Aorta (tissue), 5 donors: ENCODE measurements at regions not wholly inside any gene's neighbourhood (a gene's known extent, or its start where the extent isn't known, plus 50 kb on each side); places are given as distances from the start of the nearest gene placed in this dataset.

Experiments used
- ATAC-seq: fragments of 200-7000 bp; cut with Tn5 transposase; one replicate; pipeline ENCODE4 v1.9.1; 2022; ENCODE audit warnings: moderate library complexity; ENCODE audit not compliant: low FRiP score
- DNase-seq, 2 donors: peaks; one replicate each; pipeline ENCODE4 v3.0.0-alpha.2; 2020
- H3K27ac ChIP-seq, 2 donors: one replicate each; pipeline ENCODE4 v1.5.1; 2013; ENCODE audit warnings: low read length in 2 of 2, mild to moderate bottlenecking in 2 of 2, moderate library complexity in 2 of 2, control low read depth in 1 of 2, inconsistent platforms in 1 of 2, low read depth in 1 of 2
- H3K27me3 ChIP-seq, 2 donors: one replicate each; pipeline ENCODE4 v1.6.1; 2013; ENCODE audit warnings: control low read depth in 1 of 2, low read length in 1 of 2, mild to moderate bottlenecking in 1 of 2, moderate library complexity in 1 of 2; ENCODE audit not compliant: insufficient read depth in 2 of 2, control insufficient read depth in 1 of 2
- H3K36me3 ChIP-seq, 2 donors: one replicate each; pipeline ENCODE4 v1.6.1; 2013; ENCODE audit warnings: control low read depth in 1 of 2, low read length in 1 of 2, mild to moderate bottlenecking in 1 of 2; ENCODE audit not compliant: insufficient read depth in 2 of 2, control insufficient read depth in 1 of 2
- H3K4me1 ChIP-seq, 2 donors: one replicate each; pipeline ENCODE4 v1.6.1; 2013; ENCODE audit warnings: low read length in 2 of 2, control low read depth in 1 of 2, mild to moderate bottlenecking in 1 of 2, moderate library complexity in 1 of 2; ENCODE audit not compliant: insufficient read depth in 2 of 2, control insufficient read depth in 1 of 2
- H3K4me3 ChIP-seq, 2 donors: one replicate each; pipeline ENCODE4 v1.5.1; 2013; ENCODE audit warnings: low read length in 2 of 2, control low read depth in 1 of 2, mild to moderate bottlenecking in 1 of 2
- H3K9me3 ChIP-seq: one replicate; pipeline ENCODE4 v1.6.1; 2013; ENCODE audit warnings: mild to moderate bottlenecking, low read length; ENCODE audit not compliant: control insufficient read depth
- WGBS, 2 donors: extraction: QIAGEN DNeasy Blood & Tissue Kit; methylation state at CpG; one replicate each; pipeline ENCODE4 v1.1.7; 2013; 5-methylcytosine and 5-hydroxymethylcytosine counted together
- intact Hi-C, 2 donors: fragments of 100-400 bp; cut with DNase I; formaldehyde crosslinking; loops; one replicate each; pipeline versions ENCODE4 v1.14.2 to v1.15.0; 2022
- donor health status: healthy with polysubstance abuse.
- donor health status: Bipolar disorder and iron deficiency.
- donor health status: DM: no; HTN: no; CAD: no.
- donor health status: DM: no; HTN: no; CAD: no.
- donor health status: DM: yes; HTN: yes; CAD: no.

GRCh38 chr5:86896916-86897315, 279.2 kb downstream of the COX7C start:
- Histone ChIP-seq H3K9me3 (no peaks in the 10 kb centered on the region), H3K4me3 (no peak overlapping the region), H3K27me3 (no peaks in the 10 kb centered on the region), H3K27ac (no peak overlapping the region), H3K4me1 (no peaks in the 10 kb centered on the region), H3K36me3 (no peaks in the 10 kb centered on the region)
- intact Hi-C loops: no loop called here
- no peak for DNase-seq
- WGBS, 2 donors: 86 to 97% methylated on average over 1 of the region's 1 CpG
- no peak for ATAC-seq

GRCh38 chr5:86909418-86910295, 291.9 kb downstream of the COX7C start:
- no peak overlapping the region for H3K27ac ChIP-seq
- intact Hi-C loops: no loop called here
- DNase-seq (no peak), ATAC-seq (no peak)
- H3K9me3 ChIP-seq: no peaks in the 10 kb centered on the region
- no peaks in the 10 kb centered on the region for H3K27me3 ChIP-seq
- WGBS, 2 donors: 63 to 66% methylated on average over 6 of the region's 6 CpGs
- no peaks in the 10 kb centered on the region for H3K36me3 ChIP-seq
- no peaks in the 10 kb centered on the region for H3K4me1 ChIP-seq
- no peak overlapping the region for H3K4me3 ChIP-seq

GRCh38 chr5:86917117-86917579, 299.4 kb downstream of the COX7C start:
- no peaks in the 10 kb centered on the region for H3K27me3 ChIP-seq
- WGBS, 2 donors: 5% methylated on average over 2 of the region's 2 CpGs
- no peak for ATAC-seq

GRCh38 chr5:86918246-86918645, 300.5 kb downstream of the COX7C start:
- 65 to 66% methylated on average over 4 of the region's 4 CpGs for WGBS, 2 donors
- no peaks in the 10 kb centered on the region for H3K4me1 ChIP-seq
- H3K9me3 ChIP-seq: no peaks in the 10 kb centered on the region
- intact Hi-C loops: no loop called here
- no peaks in the 10 kb centered on the region for H3K36me3 ChIP-seq
- H3K27me3 ChIP-seq: no peaks in the 10 kb centered on the region
- H3K27ac ChIP-seq: no peak overlapping the region
- no peak overlapping the region for H3K4me3 ChIP-seq
- DNase-seq: no peak
- no peak for ATAC-seq

More at GRCh38 chr5:86917117-86917579, 299.4 kb downstream of the COX7C start:
- H3K4me1 ChIP-seq: no peaks in the 10 kb centered on the region
- H3K4me3 ChIP-seq: no peak overlapping the region
- no peak for DNase-seq
- H3K9me3 ChIP-seq: no peaks in the 10 kb centered on the region
- intact Hi-C loops: no loop called here
- no peaks in the 10 kb centered on the region for H3K36me3 ChIP-seq
- no peak overlapping the region for H3K27ac ChIP-seq

GRCh38 chr5:86926033-86926432, 308.3 kb downstream of the COX7C start:
- intact Hi-C loops: no loop called here
- Histone ChIP-seq H3K4me3 (no peak overlapping the region), H3K4me1 (no peaks in the 10 kb centered on the region), H3K27ac (no peak overlapping the region), H3K36me3 (no peaks in the 10 kb centered on the region), H3K27me3 (no peaks in the 10 kb centered on the region), H3K9me3 (no peaks in the 10 kb centered on the region)
- WGBS, 2 donors: 86% methylated on average over 1 of the region's 1 CpG
- DNase-seq (no peak), ATAC-seq (no peak)

- H3K4me1 ChIP-seq: no peaks in the 10 kb centered on the region
- H3K36me3 ChIP-seq: no peaks in the 10 kb centered on the region
- DNase-seq (no peak), ATAC-seq (no peak)
- no peak overlapping the region for H3K4me3 ChIP-seq
- intact Hi-C loops: no loop called here
- peaks cover 0 to 2% of the 10 kb centered on the region in 2 donors for H3K27me3 ChIP-seq
- WGBS, 2 donors: 33 to 43% methylated on average over 8 of the region's 8 CpGs
- H3K27ac ChIP-seq: no peak overlapping the region
- H3K9me3 ChIP-seq: no peaks in the 10 kb centered on the region
These were observed 311.5 kb downstream of the COX7C start for GRCh38 chr5:86929123-86929766.

- Histone ChIP-seq H3K4me1 (no peaks in the 10 kb centered on the region), H3K27me3 (no peaks in the 10 kb centered on the region), H3K9me3 (no peaks in the 10 kb centered on the region), H3K36me3 (no peaks in the 10 kb centered on the region), H3K27ac (no peak overlapping the region), H3K4me3 (no peak overlapping the region)
- intact Hi-C loops: no loop called here
- no peak for DNase-seq
- WGBS, 2 donors: 67 to 72% methylated on average over 3 of the region's 3 CpGs
- no peak for ATAC-seq
These were observed 315.9 kb upstream of the RASA1 start for GRCh38 chr5:86951761-86952160.

GRCh38 chr5:86964889-86965288, 302.8 kb upstream of the RASA1 start:
- intact Hi-C loops: loop anchor here in 1 of 2 donors (5.0 kb wide), 1 partner anchor 277 kb away; no protein-coding TSS in a partner anchor

More at GRCh38 chr5:86964889-86965288, 302.8 kb upstream of the RASA1 start:
- Histone ChIP-seq H3K4me1 (no peaks in the 10 kb centered on the region), H3K9me3 (no peaks in the 10 kb centered on the region), H3K27ac (no peak overlapping the region), H3K27me3 (no peaks in the 10 kb centered on the region), H3K36me3 (no peaks in the 10 kb centered on the region), H3K4me3 (no peak overlapping the region)
- ATAC-seq (no peak), DNase-seq (no peak)
- 96 to 97% methylated on average over 1 of the region's 1 CpG for WGBS, 2 donors
